IMR-90 (cell line): ENCODE measurements at regions not wholly inside any gene's neighbourhood (a gene's known extent, or its start where the extent isn't known, plus 50 kb on each side); places are given as distances from the start of the nearest gene placed in this dataset.
"Not testable (repeated sequence)": the region's sequence is repeated elsewhere in the genome, so short reads cannot be mapped to it uniquely, and the experiment has no call there.

Experiments used
- ATAC-seq: fragments of 200-7000 bp; cut with Tn5 transposase; 2 replicates; pipeline ENCODE4 v1.9.1; 2020; ENCODE audit warnings: low read depth, mild to moderate bottlenecking, moderate library complexity
- BruUV-seq: library from RNA; stranded (reverse); fragments of 400-500 nt; replicated peaks from 2 replicates; lab custom pipeline; 2021; lab: Mats Ljungman, UMichigan
- CTCF ChIA-PET: fragments of 300-600 bp; formaldehyde crosslinking; extraction: SDS; loops from one replicate; lab custom pipeline; 2021; ENCODE audit warnings: antibody characterized with exemption; lab: Yijun Ruan, JAX
- POLR2A ChIA-PET: fragments of 300-600 bp; sonication (Branson Sonifier 250); formaldehyde crosslinking; loops from one replicate; lab custom pipeline; 2022; ENCODE audit warnings: antibody characterized with exemption; ENCODE audit not compliant: unreplicated experiment; lab: Charles Lee
- DNase-seq: peaks from one replicate; pipeline ENCODE4 v3.0.0; 2013
- H2AFZ ChIP-seq: replicated peaks from 2 replicates; pipeline ENCODE3; 2013; ENCODE audit warnings: low read length, mild to moderate bottlenecking; ENCODE audit not compliant: poor library complexity
- H2AK5ac ChIP-seq: 2 replicates; pipeline ENCODE4 v1.6.1; 2013; ENCODE audit warnings: low read depth, low read length, inconsistent platforms
- H2AK9ac ChIP-seq: replicated peaks from 2 replicates; pipeline ENCODE3; 2013; ENCODE audit warnings: mild to moderate bottlenecking, low read depth, low read length, moderate library complexity; ENCODE audit not compliant: poor library complexity
- H2BK120ac ChIP-seq: 2 replicates; pipeline ENCODE4 v1.6.1; 2013; ENCODE audit warnings: low read depth, low read length, inconsistent platforms
- H2BK15ac ChIP-seq: 3 replicates; pipeline ENCODE4 v1.6.1; 2013; ENCODE audit warnings: low read depth, low read length, inconsistent platforms
- H2BK20ac ChIP-seq: 2 replicates; pipeline ENCODE4 v1.6.1; 2013; ENCODE audit warnings: low read depth, mild to moderate bottlenecking, inconsistent platforms, low read length, moderate library complexity
- H2BK5ac ChIP-seq: 2 replicates; pipeline ENCODE4 v1.6.1; 2013; ENCODE audit warnings: mild to moderate bottlenecking, low read depth, low read length, inconsistent platforms; ENCODE audit not compliant: poor library complexity, severe bottlenecking
- H3K14ac ChIP-seq: replicated peaks from 2 replicates; pipeline ENCODE4 v1.6.1; 2013; ENCODE audit warnings: low read depth, low read length, inconsistent platforms
- H3K18ac ChIP-seq: 2 replicates; pipeline ENCODE4 v1.6.1; 2013; ENCODE audit warnings: low read depth, low read length, control low read depth
- H3K23ac ChIP-seq: 2 replicates; pipeline ENCODE4 v1.6.1; 2013; ENCODE audit warnings: low read depth, low read length, inconsistent platforms
- H3K27ac ChIP-seq: 2 replicates; pipeline ENCODE4 v1.5.1; 2013; ENCODE audit warnings: mild to moderate bottlenecking, control low read depth, low read length; ENCODE audit not compliant: insufficient read depth
- H3K27me3 ChIP-seq: 2 replicates; pipeline ENCODE4 v1.6.1; 2013; ENCODE audit warnings: low read length; ENCODE audit not compliant: control insufficient read depth, insufficient read depth
- H3K36me3 ChIP-seq: 2 replicates; pipeline ENCODE4 v1.6.1; 2013; ENCODE audit warnings: low read length, mixed read lengths; ENCODE audit not compliant: control insufficient read depth, insufficient read depth
- H3K4ac ChIP-seq: 2 replicates; pipeline ENCODE4 v1.6.1; 2013; ENCODE audit warnings: low read depth, low read length, inconsistent platforms
- H3K4me1 ChIP-seq: 2 replicates; pipeline ENCODE4 v1.6.1; 2013; ENCODE audit warnings: low read length, mixed read lengths; ENCODE audit not compliant: control insufficient read depth, insufficient read depth
- H3K4me2 ChIP-seq: 2 replicates; pipeline ENCODE4 v1.6.1; 2013; ENCODE audit warnings: low read depth, mild to moderate bottlenecking, control low read depth, low read length, moderate library complexity
- H3K4me3 ChIP-seq: 2 replicates; pipeline ENCODE4 v1.5.1; 2013; ENCODE audit warnings: low read depth, mild to moderate bottlenecking, control low read depth, low read length, moderate library complexity; ENCODE audit not compliant: insufficient read depth
- H3K56ac ChIP-seq: 2 replicates; pipeline ENCODE4 v1.6.1; 2013; ENCODE audit warnings: low read length, inconsistent platforms; ENCODE audit not compliant: insufficient read depth; ENCODE audit errors: extremely low read depth
- H3K79me1 ChIP-seq, 2 experiments: 2 replicates each; pipeline ENCODE4 v1.6.1; 2013; ENCODE audit warnings: low read length in 2 of 2, inconsistent platforms in 1 of 2, low read depth in 1 of 2
- H3K9ac ChIP-seq: 2 replicates; pipeline ENCODE4 v1.6.1; 2013; ENCODE audit warnings: low read depth, low read length, control low read depth
- H3K9me1 ChIP-seq: 2 replicates; pipeline ENCODE4 v1.6.1; 2013; ENCODE audit warnings: low read length, inconsistent platforms; ENCODE audit not compliant: insufficient read depth
- H3K9me3 ChIP-seq: 2 replicates; pipeline ENCODE4 v1.6.1; 2013; ENCODE audit warnings: low read length; ENCODE audit not compliant: control insufficient read depth, insufficient read depth
- H4K20me1 ChIP-seq: 2 replicates; pipeline ENCODE4 v1.6.1; 2013; ENCODE audit warnings: low read length, inconsistent platforms; ENCODE audit not compliant: insufficient read depth
- H4K5ac ChIP-seq: 2 replicates; pipeline ENCODE4 v1.6.1; 2013; ENCODE audit warnings: mild to moderate bottlenecking, low read depth, low read length, control low read depth
- H4K8ac ChIP-seq, 2 experiments: 2 replicates each; pipeline ENCODE4 v1.6.1; 2013; ENCODE audit warnings: low read depth in 2 of 2, low read length in 2 of 2, control low read depth in 1 of 2, inconsistent platforms in 1 of 2
- H4K91ac ChIP-seq: 2 replicates; pipeline ENCODE4 v1.6.1; 2013; ENCODE audit warnings: low read depth, low read length, inconsistent platforms; ENCODE audit not compliant: insufficient read depth
- WGBS, 2 experiments: methylation state at CpG; one replicate each; pipeline versions ENCODE4 v1.1.5 to v1.1.7; 2013; ENCODE audit warnings: missing lambda C conversion rate in 2 of 2; ENCODE audit not compliant: insufficient read length in 1 of 2; ENCODE audit errors: extremely low coverage in 2 of 2; 5-methylcytosine and 5-hydroxymethylcytosine counted together
- dilution Hi-C: fragments of 300-500 bp; cut with HindIII; formaldehyde crosslinking; loops from one replicate; pipeline ENCODE4 v1.14.3; 2018; ENCODE audit warnings: low sequenced_read_pairs; ENCODE audit not compliant: unreplicated experiment
- in situ Hi-C: fragments of 300-500 bp; cut with MboI; formaldehyde crosslinking; loops from 3 replicates; pipeline ENCODE4 v1.14.3; 2019; ENCODE audit warnings: low sequenced_read_pairs, inconsistent platforms, mixed read lengths
- intact Hi-C: fragments of 100-400 bp; cut with micrococcal nuclease; formaldehyde crosslinking; loops from 2 replicates; pipeline ENCODE4 v1.10.0; 2022

DNA sequence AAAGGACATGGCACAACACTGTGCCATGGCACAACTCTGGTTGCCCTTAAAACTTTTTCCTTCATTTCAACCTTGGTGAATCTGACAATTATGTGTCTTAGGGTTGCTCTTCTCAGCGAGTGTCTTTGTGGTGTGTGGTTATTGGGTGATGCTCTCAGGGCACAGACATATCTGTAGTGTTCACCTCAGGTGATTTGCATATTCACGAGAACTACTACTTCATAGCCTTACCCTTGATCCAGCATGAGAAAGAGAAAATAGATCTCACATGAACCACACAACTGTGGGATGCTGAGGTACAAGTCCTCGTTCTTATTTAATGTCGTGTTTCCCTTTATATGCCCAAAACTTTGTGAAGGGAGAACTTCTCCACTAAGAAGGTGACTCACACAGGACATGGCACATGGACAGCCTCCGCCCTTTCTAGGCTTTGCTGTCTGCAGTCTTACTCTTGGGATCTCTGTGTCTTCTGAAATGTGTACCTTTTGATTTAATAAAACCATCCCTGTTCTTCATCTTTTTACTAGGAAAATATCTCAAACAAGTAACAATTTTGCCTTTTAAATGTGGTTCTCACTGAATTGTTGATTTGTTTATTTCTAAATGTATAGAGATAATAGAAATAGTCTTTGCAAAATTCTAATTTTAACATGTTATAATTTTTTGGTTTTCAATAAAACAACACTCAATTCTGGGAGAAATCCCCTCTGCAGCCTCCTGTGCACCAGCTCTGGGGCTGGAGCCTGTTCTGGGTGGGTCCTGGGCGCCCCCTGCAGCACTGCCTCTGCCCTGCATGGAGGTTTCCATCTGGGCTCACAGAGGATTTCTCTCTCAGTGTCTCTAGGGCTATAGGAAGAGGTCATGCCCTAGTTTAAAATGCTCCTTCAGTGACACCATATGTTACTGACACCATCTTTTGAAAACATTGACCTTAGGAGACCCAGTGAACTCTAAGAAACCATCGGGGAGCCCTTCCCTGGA lies 651.2 kb downstream of the TMEM121 start:
- POLR2A ChIA-PET, H3K18ac ChIP-seq, H2BK120ac ChIP-seq, H4K91ac ChIP-seq, H3K4me1 ChIP-seq, CTCF ChIA-PET, H3K27ac ChIP-seq, H3K9ac ChIP-seq, H3K27me3 ChIP-seq, ATAC-seq, DNase-seq, H2AFZ ChIP-seq, H4K5ac ChIP-seq, H3K23ac ChIP-seq, H2AK5ac ChIP-seq, in situ Hi-C loops, H4K8ac ChIP-seq, H2BK20ac ChIP-seq, H3K36me3 ChIP-seq, H3K4me2 ChIP-seq, H4K20me1 ChIP-seq, BruUV-seq, H2BK5ac ChIP-seq, H3K4ac ChIP-seq, dilution Hi-C loops, intact Hi-C loops, H3K79me1 ChIP-seq, H3K9me1 ChIP-seq, H2BK15ac ChIP-seq, H3K56ac ChIP-seq, H2AK9ac ChIP-seq, H3K4me3 ChIP-seq, H3K14ac ChIP-seq: not testable (repeated sequence)
- peaks cover 10% of the 10 kb centered on the region; the same call in 1 of the 2 replicates for H3K9me3 ChIP-seq
- no CpG with 5 or more reads among the region's 7 CpGs for WGBS, 2 experiments
